SK-N-SH (cell line): ENCODE measurements at regions not wholly inside any gene's neighbourhood (a gene's known extent, or its start where the extent isn't known, plus 50 kb on each side); places are given as distances from the start of the nearest gene placed in this dataset.

Experiments used
- CTCF ChIA-PET: fragments of 300-600, 350-600 bp; formaldehyde crosslinking; extraction: SDS; loops from one replicate; lab custom pipeline; 2021; lab: Yijun Ruan, JAX
- POLR2A ChIA-PET: fragments of 350-600 bp; sonication (Branson Sonifier 250); formaldehyde crosslinking; extraction: SDS; loops from one replicate; lab custom pipeline; 2020; ENCODE audit warnings: antibody characterized with exemption, inconsistent platforms; lab: Yijun Ruan, JAX
- DNase-seq: peaks from one replicate; pipeline ENCODE4 v3.0.0; 2012
- H2AFZ ChIP-seq: fragments of 200-600 bp; sonication (generic); 2 replicates; pipeline ENCODE4 v1.8.1; 2016; ENCODE audit warnings: antibody characterized with exemption, mild to moderate bottlenecking, low read depth
- H3F3A ChIP-seq: fragments of 200-600 bp; sonication (generic); replicated peaks from 2 replicates; pipeline ENCODE3; 2016; ENCODE audit warnings: antibody characterized with exemption, mild to moderate bottlenecking; ENCODE audit not compliant: insufficient read depth
- H3K27ac ChIP-seq, 2 experiments: fragments of 200-500 bp in 1 of 2; fragments of 200-600 bp in 1 of 2; sonication (Bioruptor generic) in 1 of 2; sonication (generic), shearing (Covaris generic) in 1 of 2; 2 replicates each; pipeline versions ENCODE4 v1.5.1 to v1.6.1; 2014 to 2016; ENCODE audit warnings: low read depth in 2 of 2, inconsistent platforms in 1 of 2, low read length in 1 of 2, mild to moderate bottlenecking in 1 of 2, mixed read lengths in 1 of 2
- H3K27me3 ChIP-seq: fragments of 200-600 bp; sonication (generic), shearing (Covaris generic); 2 replicates; pipeline ENCODE4 v1.6.1; 2016; ENCODE audit warnings: mixed run types; ENCODE audit not compliant: insufficient read depth
- H3K36me3 ChIP-seq, 2 experiments: fragments of 200-500 bp in 1 of 2; fragments of 200-600 bp in 1 of 2; sonication (Bioruptor generic) in 1 of 2; sonication (generic) in 1 of 2; replicated peaks in 1 of 2; 2 replicates each; pipeline versions ENCODE3 to v1.5.1; 2014 to 2016; ENCODE audit warnings: low read length in 1 of 2, mild to moderate bottlenecking in 1 of 2; ENCODE audit not compliant: insufficient read depth in 2 of 2, control insufficient read depth in 1 of 2
- H3K4me1 ChIP-seq, 2 experiments: fragments of 200-500 bp in 1 of 2; fragments of 200-600 bp in 1 of 2; sonication (Bioruptor generic) in 1 of 2; sonication (generic), shearing (Covaris generic) in 1 of 2; 2 replicates each; pipeline versions ENCODE4 v1.5.1 to v1.6.1; 2014 to 2016; ENCODE audit warnings: low read depth in 1 of 2, low read length in 1 of 2, mixed run types in 1 of 2; ENCODE audit not compliant: insufficient read depth in 2 of 2, control insufficient read depth in 1 of 2
- H3K4me2 ChIP-seq: fragments of 200-600 bp; sonication (generic), shearing (Covaris generic); 2 replicates; pipeline ENCODE4 v1.6.1; 2017; ENCODE audit warnings: mixed run types
- H3K4me3 ChIP-seq, 2 experiments: fragments of 200-500 bp in 1 of 2; fragments of 200-600 bp in 1 of 2; sonication (Bioruptor generic) in 1 of 2; sonication (generic), shearing (Covaris generic) in 1 of 2; 2 replicates each; pipeline versions ENCODE4 v1.5.1 to v1.8.1; 2014 to 2016; ENCODE audit warnings: low read depth in 2 of 2, inconsistent platforms in 1 of 2, low read length in 1 of 2, mild to moderate bottlenecking in 1 of 2, mixed read lengths in 1 of 2, moderate library complexity in 1 of 2
- H3K79me2 ChIP-seq: fragments of 200-600 bp; sonication (generic); 2 replicates; pipeline ENCODE4 v1.8.1; 2017; ENCODE audit warnings: mild to moderate bottlenecking; ENCODE audit not compliant: insufficient read depth
- H3K9ac ChIP-seq: fragments of 200-600 bp; sonication (generic); 2 replicates; pipeline ENCODE4 v1.6.1; 2017; ENCODE audit warnings: mixed run types
- H3K9me2 ChIP-seq: fragments of 200-600 bp; sonication (generic); 2 replicates; pipeline ENCODE4 v1.6.1; 2017; ENCODE audit warnings: mixed run types
- H3K9me3 ChIP-seq: fragments of 200-600 bp; sonication (generic); 2 replicates; pipeline ENCODE4 v1.6.1; 2017; ENCODE audit warnings: mixed run types, mild to moderate bottlenecking, moderate library complexity
- H4K20me1 ChIP-seq: fragments of 200-600 bp; sonication (generic); 2 replicates; pipeline ENCODE4 v1.6.1; 2017; ENCODE audit warnings: mild to moderate bottlenecking, mixed run types; ENCODE audit not compliant: insufficient read depth
- CHD2 ChIP-seq: fragments of 150-350 bp; IDR thresholded peaks from 2 replicates; pipeline ENCODE4 v1.6.1; 2018; ENCODE audit warnings: low read length; ENCODE audit not compliant: partially characterized antibody
- CTCF ChIP-seq: fragments of 200-600 bp; sonication (generic); IDR thresholded peaks from 2 replicates; pipeline ENCODE4 v1.6.1; 2017; ENCODE audit warnings: antibody characterized with exemption, mild to moderate bottlenecking, moderate library complexity
- FOSL2 ChIP-seq: IDR thresholded peaks from 2 replicates; pipeline ENCODE4 v1.4.0; 2012; ENCODE audit warnings: low read depth, mild to moderate bottlenecking, moderate library complexity, borderline replicate concordance
- FOXJ3 ChIP-seq: sonication (generic); formaldehyde crosslinking; IDR thresholded peaks from 2 replicates; pipeline ENCODE4 v1.5.1; 2020; ENCODE audit warnings: mild to moderate bottlenecking, missing genetic modification reagents
- GABPA ChIP-seq: IDR thresholded peaks from 2 replicates; pipeline ENCODE4 v1.4.0; 2012; ENCODE audit warnings: low read depth, mild to moderate bottlenecking
- GATA2 ChIP-seq: sonication (generic); formaldehyde crosslinking; IDR thresholded peaks from 2 replicates; pipeline ENCODE4 v1.5.0; 2020; ENCODE audit warnings: mild to moderate bottlenecking, missing genetic modification reagents
- JUND ChIP-seq: IDR thresholded peaks from 2 replicates; pipeline ENCODE4 v1.4.0; 2012
- MAX ChIP-seq: IDR thresholded peaks from 2 replicates; pipeline ENCODE4 v1.4.0; 2012; ENCODE audit warnings: low read depth
- MEF2A ChIP-seq: IDR thresholded peaks from 2 replicates; pipeline ENCODE4 v1.4.0; 2012; ENCODE audit warnings: low read depth, borderline replicate concordance
- NRF1 ChIP-seq: IDR thresholded peaks from 2 replicates; pipeline ENCODE4 v1.6.1; 2012; ENCODE audit warnings: low read depth, mild to moderate bottlenecking, low read length
- PBX3 ChIP-seq: IDR thresholded peaks from 2 replicates; pipeline ENCODE4; 2012
- POLR2AphosphoS5 ChIP-seq: IDR thresholded peaks from 2 replicates; pipeline ENCODE4 v1.6.1; 2012; ENCODE audit warnings: low read depth, low read length
- REST ChIP-seq: IDR thresholded peaks from 2 replicates; pipeline ENCODE4 v1.6.1; 2012; ENCODE audit warnings: mild to moderate bottlenecking, low read depth, low read length, moderate library complexity
- SIN3A ChIP-seq: IDR thresholded peaks from 2 replicates; pipeline ENCODE4 v1.6.1; 2012; ENCODE audit warnings: low read depth, mild to moderate bottlenecking, low read length, moderate library complexity, borderline replicate concordance
- USF1 ChIP-seq: IDR thresholded peaks from 2 replicates; pipeline ENCODE4 v1.4.0; 2012; ENCODE audit warnings: low read depth, borderline replicate concordance
- USF2 ChIP-seq: fragments of 150-350 bp; IDR thresholded peaks from 2 replicates; pipeline ENCODE4 v1.6.1; 2017; ENCODE audit warnings: antibody characterized with exemption, low read length, low read depth, borderline replicate concordance
- YY1 ChIP-seq: IDR thresholded peaks from 2 replicates; pipeline ENCODE4 v1.4.0; 2012; ENCODE audit warnings: low read depth, mild to moderate bottlenecking
- WGBS: methylation state at CpG from one replicate; pipeline ENCODE4 v1.1.6; 2017; ENCODE audit warnings: low lambda C conversion rate; 5-methylcytosine and 5-hydroxymethylcytosine counted together

- Histone ChIP-seq H3K27ac (no peak overlapping the region), H3K4me3 (no peak overlapping the region), H2AFZ (no peak overlapping the region)
- 36% methylated on average over 2 of the region's 2 CpGs for WGBS
- POLR2A ChIA-PET = no interaction called here
- TF ChIP-seq PBX3 (no peak), CTCF (no peak), NRF1 (no peak), FOSL2 (no peak), SIN3A (no peak), POLR2AphosphoS5 (no peak), JUND (no peak), GABPA (no peak), YY1 (no peak), MEF2A (no peak), USF1 (no peak), FOXJ3 (CRISPR knock-in tag) (no peak), CHD2 (no peak), GATA2 (CRISPR knock-in tag) (no peak)
- TF ChIP-seq, all 33 proteins: peak for 0
- Histone ChIP-seq H3K9me3 (no peaks in the 10 kb centered on the region), H3K36me3 (no peaks in the 10 kb centered on the region), H3K27me3 (no peaks in the 10 kb centered on the region), H3K9ac (no peak overlapping the region), H4K20me1 (no peaks in the 10 kb centered on the region; the same call in 1 of the 2 replicates), H3K4me2 (no peak overlapping the region), H3K4me1 (no peaks in the 10 kb centered on the region; a peak in 1 of 4 replicates), H3K9me2 (no peaks in the 10 kb centered on the region), H3K79me2 (no peaks in the 10 kb centered on the region), H3F3A (no peaks in the 10 kb centered on the region)
- no peak for DNase-seq
- CTCF ChIA-PET = no interaction called here
These were observed 581.6 kb downstream of the ETV1 start for GRCh38 chr7:13407911-13408310.

- POLR2A ChIA-PET = no interaction called here
- H3K27me3 ChIP-seq = no peaks in the 10 kb centered on the region
- TF ChIP-seq PBX3 = no peak
- no peak for TF ChIP-seq USF2
- no peak for TF ChIP-seq NRF1
- no peak for TF ChIP-seq REST
- no peak for TF ChIP-seq MAX
These were observed 578.3 kb downstream of the ETV1 start for GRCh38 chr7:13411151-13411550.

More at GRCh38 chr7:13411151-13411550, 578.3 kb downstream of the ETV1 start:
- H3K9ac ChIP-seq = no peak overlapping the region
- DNase-seq = no peak
- no peak overlapping the region for H3K4me3 ChIP-seq
- H3F3A ChIP-seq = no peaks in the 10 kb centered on the region
- H3K9me3 ChIP-seq = no peaks in the 10 kb centered on the region
- no peaks in the 10 kb centered on the region for H3K9me2 ChIP-seq
- no peaks in the 10 kb centered on the region for H3K36me3 ChIP-seq
- no peaks in the 10 kb centered on the region; a peak in 1 of 4 replicates for H3K4me1 ChIP-seq
- H3K79me2 ChIP-seq = no peaks in the 10 kb centered on the region
- H2AFZ ChIP-seq = no peak overlapping the region
- H3K27ac ChIP-seq = no peak overlapping the region
- H3K4me2 ChIP-seq = no peak overlapping the region
- H4K20me1 ChIP-seq = no peaks in the 10 kb centered on the region
- CTCF ChIA-PET = interaction anchor here (0.6 to 0.7 kb wide), 2 partner anchors 22 to 131 kb away, joined by 3 read pairs; no protein-coding TSS in a partner anchor
